ENCODE measurements at regions not wholly inside any gene's neighbourhood (a gene's known extent, or its start where the extent isn't known, plus 50 kb on each side); places are given as distances from the start of the nearest gene placed in this dataset.

GRCh38 chr17:57174591-57174990, 81.7 kb upstream of the MSI2 start:
- H3K9me3 Mint-ChIP-seq, result no peaks in the 10 kb centered on the region
- no peak overlapping the region for H3K27ac Mint-ChIP-seq
- peaks cover 19 to 35% of the 10 kb centered on the region in 2 donors for H3K27me3 Mint-ChIP-seq
- H3K36me3 Mint-ChIP-seq, result no peaks in the 10 kb centered on the region
- DNase-seq (no peak), ATAC-seq (replicated peaks) (peak; percentile 75 to 83)
- H3K4me3 Mint-ChIP-seq, result no peak overlapping the region
- peaks cover 3 to 10% of the 10 kb centered on the region in 2 donors for H3K4me1 Mint-ChIP-seq

GRCh38 chr17:57178839-57179238, 77.5 kb upstream of the MSI2 start:
- DNase-seq (no peak), ATAC-seq (replicated peaks) (no peak)
- Mint-ChIP-seq H3K27ac (no peak overlapping the region), H3K27me3 (peaks cover 9 to 10% of the 10 kb centered on the region in 2 donors), H3K4me1 (peaks cover 3 to 10% of the 10 kb centered on the region in 2 donors), H3K36me3 (no peaks in the 10 kb centered on the region), H3K4me3 (no peak overlapping the region), H3K9me3 (no peaks in the 10 kb centered on the region)

- no peak for ATAC-seq (replicated peaks)
- H3K27me3 Mint-ChIP-seq, result peaks cover 10% of the 10 kb centered on the region in 2 donors
- DNase-seq, result no peak
- no peaks in the 10 kb centered on the region for H3K4me1 Mint-ChIP-seq
- no peaks in the 10 kb centered on the region for H3K9me3 Mint-ChIP-seq
- no peaks in the 10 kb centered on the region for H3K36me3 Mint-ChIP-seq
- H3K27ac Mint-ChIP-seq, result no peak overlapping the region
- no peak overlapping the region for H3K4me3 Mint-ChIP-seq
Measured at GRCh38 chr17:57182621-57183020, 73.7 kb upstream of the MSI2 start.

- H3K4me3 Mint-ChIP-seq, result no peak overlapping the region
- DNase-seq, result no peak
- no peaks in the 10 kb centered on the region for H3K9me3 Mint-ChIP-seq
- no peak for ATAC-seq (replicated peaks)
- peaks cover 16 to 18% of the 10 kb centered on the region in 2 donors for H3K27me3 Mint-ChIP-seq
- H3K36me3 Mint-ChIP-seq, result no peaks in the 10 kb centered on the region
- H3K27ac Mint-ChIP-seq, result no peak overlapping the region
- no peaks in the 10 kb centered on the region for H3K4me1 Mint-ChIP-seq
Measured at GRCh38 chr17:57186226-57187019, 69.9 kb upstream of the MSI2 start.

- Mint-ChIP-seq H3K36me3 (no peaks in the 10 kb centered on the region), H3K9me3 (no peaks in the 10 kb centered on the region), H3K27ac (no peak overlapping the region), H3K4me3 (no peak overlapping the region), H3K27me3 (peaks cover 16 to 18% of the 10 kb centered on the region in 2 donors), H3K4me1 (no peaks in the 10 kb centered on the region)
- ATAC-seq (replicated peaks) (no peak), DNase-seq (no peak)
Measured at GRCh38 chr17:57187391-57187790, 68.9 kb upstream of the MSI2 start.

GRCh38 chr17:57195785-57196460, 60.4 kb upstream of the MSI2 start:
- DNase-seq, result no peak
- H3K9me3 Mint-ChIP-seq, result peaks cover 0 to 3% of the 10 kb centered on the region in 2 donors

GRCh38 chr17:57197466-57198071, 58.8 kb upstream of the MSI2 start:
- Mint-ChIP-seq H3K36me3 (no peaks in the 10 kb centered on the region), H3K27ac (no peak overlapping the region), H3K27me3 (no peaks in the 10 kb centered on the region), H3K4me3 (no peak overlapping the region), H3K9me3 (peaks cover 0 to 3% of the 10 kb centered on the region in 2 donors), H3K4me1 (no peaks in the 10 kb centered on the region)
- no peak for ATAC-seq (replicated peaks)
- no peak for DNase-seq

More at GRCh38 chr17:57195785-57196460, 60.4 kb upstream of the MSI2 start:
- Mint-ChIP-seq H3K27ac (no peak overlapping the region), H3K27me3 (peaks cover 3% of the 10 kb centered on the region in 2 donors), H3K4me1 (no peaks in the 10 kb centered on the region), H3K36me3 (no peaks in the 10 kb centered on the region), H3K4me3 (no peak overlapping the region)
- ATAC-seq (replicated peaks), result peak; percentile 29 to 62

- Mint-ChIP-seq H3K4me1 (no peaks in the 10 kb centered on the region), H3K27ac (no peak overlapping the region)
Measured at GRCh38 chr17:57201481-57201880, 54.8 kb upstream of the MSI2 start.

GRCh38 chr17:57203040-57203439, 53.3 kb upstream of the MSI2 start:
- no peak overlapping the region for H3K4me3 Mint-ChIP-seq
- ATAC-seq (replicated peaks) (no peak), DNase-seq (no peak)
- no peaks in the 10 kb centered on the region for H3K4me1 Mint-ChIP-seq
- peaks cover 0 to 3% of the 10 kb centered on the region in 2 donors for H3K27me3 Mint-ChIP-seq
- no peaks in the 10 kb centered on the region for H3K9me3 Mint-ChIP-seq
- no peaks in the 10 kb centered on the region for H3K36me3 Mint-ChIP-seq
- H3K27ac Mint-ChIP-seq, result no peak overlapping the region

More at GRCh38 chr17:57201481-57201880, 54.8 kb upstream of the MSI2 start:
- Mint-ChIP-seq H3K9me3 (no peaks in the 10 kb centered on the region), H3K27me3 (peaks cover 0 to 3% of the 10 kb centered on the region in 2 donors), H3K4me3 (no peak overlapping the region), H3K36me3 (no peaks in the 10 kb centered on the region)
- ATAC-seq (replicated peaks) (no peak), DNase-seq (no peak)

Data from stimulated activated naive B cell treated with anti-CD40 and anti-IgM and Interleukin-4, amounts not matched to agents 10 μg/mL and 1 μg/mL and 100 μg/mL, for 72 hours (primary cell).